IPS-18a (cell line): ENCODE measurements at regions not wholly inside any gene's neighbourhood (a gene's known extent, or its start where the extent isn't known, plus 50 kb on each side); places are given as distances from the start of the nearest gene placed in this dataset.

Source experiments
- H3K27ac ChIP-seq: one replicate; pipeline ENCODE4 v1.5.1; 2013; ENCODE audit warnings: low read length
- H3K27me3 ChIP-seq: one replicate; pipeline ENCODE4 v1.6.1; 2013; ENCODE audit warnings: mild to moderate bottlenecking, low read length; ENCODE audit not compliant: control insufficient read depth, insufficient read depth
- H3K36me3 ChIP-seq: one replicate; pipeline ENCODE4 v1.6.1; 2013; ENCODE audit warnings: low read depth, low read length; ENCODE audit not compliant: control insufficient read depth
- H3K4me1 ChIP-seq: one replicate; pipeline ENCODE4 v1.6.1; 2013; ENCODE audit warnings: low read depth, low read length; ENCODE audit not compliant: control insufficient read depth
- H3K4me3 ChIP-seq: one replicate; pipeline ENCODE4 v1.5.1; 2013; ENCODE audit warnings: low read length
- H3K9ac ChIP-seq: one replicate; pipeline ENCODE4 v1.6.1; 2013; ENCODE audit warnings: mild to moderate bottlenecking, low read length, moderate library complexity
- H3K9me3 ChIP-seq: one replicate; pipeline ENCODE4 v1.6.1; 2013; ENCODE audit warnings: low read depth, low read length; ENCODE audit not compliant: control insufficient read depth

GRCh38 chr7:18262058-18262457 lies 233.5 kb upstream of the HDAC9 start:
- peaks cover 11% of the 10 kb centered on the region for H3K9me3 ChIP-seq
- no peaks in the 10 kb centered on the region for H3K27me3 ChIP-seq
- no peaks in the 10 kb centered on the region for H3K4me1 ChIP-seq
- H3K27ac ChIP-seq: no peak overlapping the region
- no peak overlapping the region for H3K4me3 ChIP-seq
- H3K36me3 ChIP-seq: no peaks in the 10 kb centered on the region
- no peak overlapping the region for H3K9ac ChIP-seq

- peaks cover 11% of the 10 kb centered on the region for H3K9me3 ChIP-seq
- H3K4me3 ChIP-seq: no peak overlapping the region
- H3K4me1 ChIP-seq: no peaks in the 10 kb centered on the region
- no peak overlapping the region for H3K27ac ChIP-seq
- H3K36me3 ChIP-seq: no peaks in the 10 kb centered on the region
- H3K27me3 ChIP-seq: no peaks in the 10 kb centered on the region
- H3K9ac ChIP-seq: no peak overlapping the region
These were observed 229.8 kb upstream of the HDAC9 start for GRCh38 chr7:18265611-18266281.

- Histone ChIP-seq H3K9me3 (no peaks in the 10 kb centered on the region), H3K4me1 (no peaks in the 10 kb centered on the region), H3K9ac (no peak overlapping the region), H3K27me3 (no peaks in the 10 kb centered on the region), H3K27ac (no peak overlapping the region), H3K4me3 (no peak overlapping the region), H3K36me3 (no peaks in the 10 kb centered on the region)
These were observed 227.0 kb upstream of the HDAC9 start for GRCh38 chr7:18268571-18268970.

- Histone ChIP-seq H3K36me3 (no peaks in the 10 kb centered on the region), H3K9me3 (no peaks in the 10 kb centered on the region), H3K27ac (no peak overlapping the region), H3K4me1 (no peaks in the 10 kb centered on the region), H3K27me3 (no peaks in the 10 kb centered on the region), H3K4me3 (no peak overlapping the region), H3K9ac (no peak overlapping the region)
These were observed 219.2 kb upstream of the HDAC9 start for GRCh38 chr7:18276380-18276779.

GRCh38 chr7:18278316-18278715 lies 217.2 kb upstream of the HDAC9 start:
- no peak overlapping the region for H3K4me3 ChIP-seq
- no peaks in the 10 kb centered on the region for H3K9me3 ChIP-seq
- H3K27me3 ChIP-seq: no peaks in the 10 kb centered on the region
- H3K36me3 ChIP-seq: no peaks in the 10 kb centered on the region
- no peak overlapping the region for H3K27ac ChIP-seq
- no peak overlapping the region for H3K9ac ChIP-seq
- H3K4me1 ChIP-seq: no peaks in the 10 kb centered on the region

GRCh38 chr7:18283045-18283444 lies 212.5 kb upstream of the HDAC9 start:
- Histone ChIP-seq H3K9me3 (no peaks in the 10 kb centered on the region), H3K4me3 (no peak overlapping the region), H3K27me3 (no peaks in the 10 kb centered on the region)

GRCh38 chr7:18287482-18287881 lies 208.1 kb upstream of the HDAC9 start:
- H3K4me3 ChIP-seq: no peak overlapping the region

More at GRCh38 chr7:18283045-18283444, 212.5 kb upstream of the HDAC9 start:
- H3K4me1 ChIP-seq: no peaks in the 10 kb centered on the region
- H3K27ac ChIP-seq: no peak overlapping the region
- H3K9ac ChIP-seq: no peak overlapping the region
- H3K36me3 ChIP-seq: no peaks in the 10 kb centered on the region

GRCh38 chr7:18288322-18289037 lies 207.1 kb upstream of the HDAC9 start:
- Histone ChIP-seq H3K4me1 (no peaks in the 10 kb centered on the region), H3K4me3 (no peak overlapping the region), H3K36me3 (no peaks in the 10 kb centered on the region), H3K27me3 (no peaks in the 10 kb centered on the region), H3K9ac (no peak overlapping the region), H3K27ac (no peak overlapping the region), H3K9me3 (no peaks in the 10 kb centered on the region)

More at GRCh38 chr7:18287482-18287881, 208.1 kb upstream of the HDAC9 start:
- Histone ChIP-seq H3K9ac (no peak overlapping the region), H3K27me3 (no peaks in the 10 kb centered on the region), H3K27ac (no peak overlapping the region), H3K9me3 (no peaks in the 10 kb centered on the region), H3K4me1 (no peaks in the 10 kb centered on the region), H3K36me3 (no peaks in the 10 kb centered on the region)

GRCh38 chr7:18289788-18290187 lies 205.8 kb upstream of the HDAC9 start:
- Histone ChIP-seq H3K4me1 (no peaks in the 10 kb centered on the region), H3K9ac (no peak overlapping the region), H3K4me3 (no peak overlapping the region), H3K27me3 (no peaks in the 10 kb centered on the region), H3K9me3 (no peaks in the 10 kb centered on the region), H3K27ac (no peak overlapping the region), H3K36me3 (no peaks in the 10 kb centered on the region)

- Histone ChIP-seq H3K4me3 (no peak overlapping the region), H3K27ac (no peak overlapping the region), H3K36me3 (no peaks in the 10 kb centered on the region), H3K27me3 (no peaks in the 10 kb centered on the region), H3K9ac (no peak overlapping the region), H3K9me3 (no peaks in the 10 kb centered on the region), H3K4me1 (no peaks in the 10 kb centered on the region)
These were observed 205.3 kb upstream of the HDAC9 start for GRCh38 chr7:18290223-18290622.

GRCh38 chr7:18290865-18291264 lies 204.7 kb upstream of the HDAC9 start:
- Histone ChIP-seq H3K4me1 (no peaks in the 10 kb centered on the region), H3K9ac (no peak overlapping the region), H3K27ac (no peak overlapping the region), H3K36me3 (no peaks in the 10 kb centered on the region), H3K9me3 (no peaks in the 10 kb centered on the region), H3K4me3 (no peak overlapping the region), H3K27me3 (no peaks in the 10 kb centered on the region)

- Histone ChIP-seq H3K9ac (no peak overlapping the region), H3K4me1 (no peaks in the 10 kb centered on the region), H3K9me3 (no peaks in the 10 kb centered on the region), H3K27ac (no peak overlapping the region), H3K27me3 (no peaks in the 10 kb centered on the region), H3K4me3 (no peak overlapping the region), H3K36me3 (no peaks in the 10 kb centered on the region)
These were observed 203.0 kb upstream of the HDAC9 start for GRCh38 chr7:18292584-18292983.
